ENCODE measurements at regions not wholly inside any gene's neighbourhood (a gene's known extent, or its start where the extent isn't known, plus 50 kb on each side); places are given as distances from the start of the nearest gene placed in this dataset.

DNA sequence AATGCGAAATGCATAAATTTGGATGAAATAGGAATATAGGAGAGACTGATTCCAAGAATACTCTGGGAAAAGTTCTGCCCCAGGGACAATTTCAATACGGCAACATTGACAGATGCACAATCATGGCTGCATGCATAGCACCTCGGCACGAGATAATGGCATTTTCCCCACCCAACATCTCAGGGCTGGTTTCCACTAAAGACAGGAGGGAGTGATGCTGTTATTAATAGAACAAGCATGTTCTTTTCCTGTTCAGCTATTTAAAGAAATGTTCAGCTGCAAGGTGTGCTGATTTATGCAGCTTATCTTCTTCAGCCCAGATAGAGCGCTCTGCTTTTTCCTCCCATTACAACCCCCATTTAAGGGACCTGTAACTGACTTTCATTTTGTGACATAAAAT lies 740.2 kb downstream of the TLR4 start:
- Histone ChIP-seq H4K20me1 (ENCODE audit: insufficient read depth) (no peaks in the 10 kb centered on the region), H3K79me2 (replicated peaks; ENCODE audit: insufficient read depth, low read length) (no peaks in the 10 kb centered on the region), H3K27me3 (ENCODE audit: insufficient read depth, low read depth, low read length) (no peaks in the 10 kb centered on the region), H2AFZ (ENCODE audit: low read depth, low read length) (no peak overlapping the region), H3K27ac (ENCODE audit: low read length) (no peak overlapping the region), H3F3A (ENCODE audit: insufficient read depth, low read length, poor library complexity, severe bottlenecking) (no peaks in the 10 kb centered on the region), H3K4me2 (ENCODE audit: low read length) (no peak overlapping the region), H3K9me2 (ENCODE audit: insufficient read depth, low read length) (no peaks in the 10 kb centered on the region), H3K36me3 (ENCODE audit: insufficient read depth, low read length) (no peaks in the 10 kb centered on the region), H3K4me3 (ENCODE audit: low read length) (no peak overlapping the region), H3K9me3 (ENCODE audit: low read length) (no peaks in the 10 kb centered on the region), H3K9ac (ENCODE audit: low read length) (no peak overlapping the region)
- TF ChIP-seq, protein P1, sequence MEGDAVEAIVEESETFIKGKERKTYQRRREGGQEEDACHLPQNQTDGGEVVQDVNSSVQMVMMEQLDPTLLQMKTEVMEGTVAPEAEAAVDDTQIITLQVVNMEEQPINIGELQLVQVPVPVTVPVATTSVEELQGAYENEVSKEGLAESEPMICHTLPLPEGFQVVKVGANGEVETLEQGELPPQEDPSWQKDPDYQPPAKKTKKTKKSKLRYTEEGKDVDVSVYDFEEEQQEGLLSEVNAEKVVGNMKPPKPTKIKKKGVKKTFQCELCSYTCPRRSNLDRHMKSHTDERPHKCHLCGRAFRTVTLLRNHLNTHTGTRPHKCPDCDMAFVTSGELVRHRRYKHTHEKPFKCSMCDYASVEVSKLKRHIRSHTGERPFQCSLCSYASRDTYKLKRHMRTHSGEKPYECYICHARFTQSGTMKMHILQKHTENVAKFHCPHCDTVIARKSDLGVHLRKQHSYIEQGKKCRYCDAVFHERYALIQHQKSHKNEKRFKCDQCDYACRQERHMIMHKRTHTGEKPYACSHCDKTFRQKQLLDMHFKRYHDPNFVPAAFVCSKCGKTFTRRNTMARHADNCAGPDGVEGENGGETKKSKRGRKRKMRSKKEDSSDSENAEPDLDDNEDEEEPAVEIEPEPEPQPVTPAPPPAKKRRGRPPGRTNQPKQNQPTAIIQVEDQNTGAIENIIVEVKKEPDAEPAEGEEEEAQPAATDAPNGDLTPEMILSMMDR (IDR thresholded peaks at IDR 0.05; ENCODE audit: poor library complexity, severe bottlenecking) = no peak
- no peak for TF ChIP-seq RAD21 (conservative IDR thresholded peaks at IDR 0.05)

DNA sequence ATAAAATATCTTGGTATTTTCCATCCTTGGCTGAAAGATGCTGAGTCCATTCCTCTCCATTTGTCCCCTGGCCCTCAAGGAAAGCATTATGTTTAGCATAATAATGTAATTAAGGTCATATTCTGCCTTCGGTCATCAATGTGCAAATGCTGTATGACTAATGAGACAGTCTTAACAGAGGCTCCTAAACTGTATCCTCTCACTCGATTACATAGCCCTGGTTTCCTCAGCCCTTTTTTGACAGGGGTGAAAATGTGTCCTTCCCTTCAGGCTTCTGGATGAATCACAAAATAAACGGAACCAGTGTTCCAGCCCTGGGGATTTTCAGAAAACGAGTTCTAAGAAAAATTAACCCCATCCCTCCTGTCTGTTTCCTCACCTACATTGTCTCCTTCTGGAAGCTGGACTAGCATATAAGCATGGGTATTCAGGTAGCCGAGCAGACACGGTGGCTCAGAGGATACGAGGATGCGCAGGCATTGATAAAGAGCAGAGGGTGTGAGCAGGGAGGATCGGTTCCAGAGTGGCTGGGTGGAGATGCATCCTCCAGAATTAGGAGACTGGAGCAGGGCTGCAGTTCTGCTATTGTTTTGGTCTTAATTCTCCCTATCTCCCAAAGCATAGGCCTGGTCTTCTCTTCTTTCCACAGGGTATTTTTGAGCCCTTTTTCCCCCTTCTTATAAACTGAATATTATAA lies 742.9 kb downstream of the TLR4 start:
- no peaks in the 10 kb centered on the region for H4K20me1 ChIP-seq (ENCODE audit: insufficient read depth)
- no peak overlapping the region for H2AFZ ChIP-seq (ENCODE audit: low read depth, low read length)
- TF ChIP-seq, protein P1 (IDR thresholded peaks at IDR 0.05; ENCODE audit: poor library complexity, severe bottlenecking) = no peak
- no peak for TF ChIP-seq TAF1 (IDR thresholded peaks at IDR 0.05; ENCODE audit: low read depth)
- no peak for TF ChIP-seq MXI1 (conservative IDR thresholded peaks at IDR 0.05; ENCODE audit: poor library complexity, severe bottlenecking)
- no peak for TF ChIP-seq EZH2 (IDR thresholded peaks at IDR 0.05; ENCODE audit: borderline replicate concordance, insufficient read depth, low read length, poor library complexity, severe bottlenecking)
- TF ChIP-seq, protein P2, sequence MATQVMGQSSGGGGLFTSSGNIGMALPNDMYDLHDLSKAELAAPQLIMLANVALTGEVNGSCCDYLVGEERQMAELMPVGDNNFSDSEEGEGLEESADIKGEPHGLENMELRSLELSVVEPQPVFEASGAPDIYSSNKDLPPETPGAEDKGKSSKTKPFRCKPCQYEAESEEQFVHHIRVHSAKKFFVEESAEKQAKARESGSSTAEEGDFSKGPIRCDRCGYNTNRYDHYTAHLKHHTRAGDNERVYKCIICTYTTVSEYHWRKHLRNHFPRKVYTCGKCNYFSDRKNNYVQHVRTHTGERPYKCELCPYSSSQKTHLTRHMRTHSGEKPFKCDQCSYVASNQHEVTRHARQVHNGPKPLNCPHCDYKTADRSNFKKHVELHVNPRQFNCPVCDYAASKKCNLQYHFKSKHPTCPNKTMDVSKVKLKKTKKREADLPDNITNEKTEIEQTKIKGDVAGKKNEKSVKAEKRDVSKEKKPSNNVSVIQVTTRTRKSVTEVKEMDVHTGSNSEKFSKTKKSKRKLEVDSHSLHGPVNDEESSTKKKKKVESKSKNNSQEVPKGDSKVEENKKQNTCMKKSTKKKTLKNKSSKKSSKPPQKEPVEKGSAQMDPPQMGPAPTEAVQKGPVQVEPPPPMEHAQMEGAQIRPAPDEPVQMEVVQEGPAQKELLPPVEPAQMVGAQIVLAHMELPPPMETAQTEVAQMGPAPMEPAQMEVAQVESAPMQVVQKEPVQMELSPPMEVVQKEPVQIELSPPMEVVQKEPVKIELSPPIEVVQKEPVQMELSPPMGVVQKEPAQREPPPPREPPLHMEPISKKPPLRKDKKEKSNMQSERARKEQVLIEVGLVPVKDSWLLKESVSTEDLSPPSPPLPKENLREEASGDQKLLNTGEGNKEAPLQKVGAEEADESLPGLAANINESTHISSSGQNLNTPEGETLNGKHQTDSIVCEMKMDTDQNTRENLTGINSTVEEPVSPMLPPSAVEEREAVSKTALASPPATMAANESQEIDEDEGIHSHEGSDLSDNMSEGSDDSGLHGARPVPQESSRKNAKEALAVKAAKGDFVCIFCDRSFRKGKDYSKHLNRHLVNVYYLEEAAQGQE (IDR thresholded peaks at IDR 0.05; ENCODE audit: borderline replicate concordance) = no peak
- TF ChIP-seq SMC3 (conservative IDR thresholded peaks at IDR 0.05; ENCODE audit: poor library complexity) = no peak
- TF ChIP-seq RAD21 (conservative IDR thresholded peaks at IDR 0.05) = no peak
- TF ChIP-seq EP300 (conservative IDR thresholded peaks at IDR 0.05; ENCODE audit: poor library complexity, severe bottlenecking) = no peak
- no peak for TF ChIP-seq POLR2AphosphoS5 (IDR thresholded peaks at IDR 0.05)
- no peaks in the 10 kb centered on the region for H3K79me2 ChIP-seq (replicated peaks; ENCODE audit: insufficient read depth, low read length)
- H3K36me3 ChIP-seq (ENCODE audit: insufficient read depth, low read length) = no peaks in the 10 kb centered on the region
- H3K9me2 ChIP-seq (ENCODE audit: insufficient read depth, low read length) = no peaks in the 10 kb centered on the region
- no peaks in the 10 kb centered on the region for H3K9me3 ChIP-seq (ENCODE audit: low read length)
- H3K9ac ChIP-seq (ENCODE audit: low read length) = no peak overlapping the region
- no peak overlapping the region for H3K27ac ChIP-seq (ENCODE audit: low read length)
- no peak overlapping the region for H3K4me2 ChIP-seq (ENCODE audit: low read length)
- no peaks in the 10 kb centered on the region for H3K27me3 ChIP-seq (ENCODE audit: insufficient read depth, low read depth, low read length)
- H3F3A ChIP-seq (ENCODE audit: insufficient read depth, low read length, poor library complexity, severe bottlenecking) = peaks cover 2% of the 10 kb centered on the region
- no peak overlapping the region for H3K4me3 ChIP-seq (ENCODE audit: low read length)

Data from neural cell (in vitro differentiated cells).